ENCODE measurements at regions not wholly inside any gene's neighbourhood (a gene's known extent, or its start where the extent isn't known, plus 50 kb on each side); places are given as distances from the start of the nearest gene placed in this dataset.

DNA sequence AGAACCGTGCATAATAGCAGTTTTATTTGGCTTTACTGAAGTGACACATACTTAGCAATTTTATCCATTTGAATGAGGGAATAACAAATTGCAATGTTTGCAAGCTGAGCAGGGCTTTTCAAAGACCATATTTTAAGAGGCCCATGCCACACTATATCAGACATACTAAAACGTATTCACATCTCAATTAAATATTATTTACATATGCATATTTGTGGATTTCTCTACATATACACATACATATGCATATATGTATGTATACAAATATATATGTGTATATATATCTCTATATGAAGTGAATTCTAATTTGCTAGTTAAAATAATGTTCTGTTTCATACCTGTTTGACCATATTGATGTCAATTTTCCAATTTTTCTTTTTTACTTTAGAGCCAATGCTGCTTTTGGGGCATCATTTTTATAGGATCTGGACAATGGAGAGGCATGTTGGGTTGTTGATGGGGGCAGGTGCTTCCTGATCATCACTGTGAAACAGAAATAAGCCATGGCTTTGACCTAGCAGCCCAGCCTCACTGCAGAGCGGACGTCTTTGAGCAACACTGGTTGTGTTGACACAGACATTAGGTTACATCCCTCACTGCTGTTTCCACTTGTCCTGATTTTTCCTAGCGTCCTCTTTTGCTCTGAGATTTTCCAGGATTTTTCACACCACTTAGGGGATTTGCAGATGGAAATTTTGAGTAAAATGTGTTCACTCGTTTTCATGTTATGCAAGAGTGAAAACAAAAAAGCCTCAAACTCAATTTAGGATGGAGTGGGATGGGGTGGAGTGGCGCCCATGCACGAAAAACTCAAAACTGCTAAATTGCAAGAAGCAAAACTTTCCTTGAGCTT, 56.9 kb downstream of the RDH14 start:
- DNase-seq (ENCODE audit: low spot score) = no peak

- DNase-seq (ENCODE audit: low spot score) = no peak
Observed at GRCh38 chr2:18502142-18502541, 58.3 kb downstream of the RDH14 start.

DNA sequence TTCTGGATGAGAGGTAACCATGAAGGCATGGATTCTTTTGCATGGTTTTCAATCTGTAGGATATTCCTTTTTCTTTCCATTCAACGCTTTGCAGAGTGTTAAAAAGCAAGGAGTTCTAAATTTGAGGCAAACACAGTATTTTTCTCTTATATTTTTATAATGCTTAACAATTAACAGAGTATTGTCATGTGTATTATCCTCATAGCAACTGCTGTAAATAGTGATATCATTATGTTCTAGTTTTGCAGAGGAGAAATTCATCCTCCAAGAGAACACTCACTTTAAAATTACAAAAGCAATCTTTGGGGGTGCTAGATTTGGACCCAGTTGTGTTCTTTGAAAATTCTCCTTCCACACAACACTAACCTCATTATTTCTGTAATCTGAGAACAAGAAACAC, 58.7 kb downstream of the RDH14 start:
- DNase-seq (ENCODE audit: low spot score) = no peak

GRCh38 chr2:18501156-18501555, 59.3 kb downstream of the RDH14 start:
- no peak for DNase-seq (ENCODE audit: low spot score)

DNA sequence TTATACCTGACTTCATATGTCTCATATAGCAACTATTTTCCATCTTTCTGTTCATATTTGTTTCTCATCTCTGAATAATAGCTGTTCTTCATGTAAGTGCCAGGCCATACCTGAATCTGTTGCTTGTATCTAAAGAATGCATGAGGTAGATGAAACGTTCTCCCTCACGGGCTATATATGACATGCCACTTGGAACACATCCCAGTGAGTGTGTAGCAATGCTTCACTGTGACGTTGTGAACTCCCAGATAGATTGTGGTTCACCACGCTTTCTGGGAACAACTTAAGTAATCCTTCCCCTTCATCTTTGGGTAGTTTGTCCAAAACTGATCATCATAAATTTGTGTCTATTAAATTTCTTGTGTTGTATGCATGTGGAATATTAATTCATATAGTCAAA, 60.1 kb downstream of the RDH14 start:
- DNase-seq (ENCODE audit: low spot score) = no peak

GRCh38 chr2:18498531-18498930, 61.9 kb downstream of the RDH14 start:
- no peak for DNase-seq (ENCODE audit: low spot score)

DNA sequence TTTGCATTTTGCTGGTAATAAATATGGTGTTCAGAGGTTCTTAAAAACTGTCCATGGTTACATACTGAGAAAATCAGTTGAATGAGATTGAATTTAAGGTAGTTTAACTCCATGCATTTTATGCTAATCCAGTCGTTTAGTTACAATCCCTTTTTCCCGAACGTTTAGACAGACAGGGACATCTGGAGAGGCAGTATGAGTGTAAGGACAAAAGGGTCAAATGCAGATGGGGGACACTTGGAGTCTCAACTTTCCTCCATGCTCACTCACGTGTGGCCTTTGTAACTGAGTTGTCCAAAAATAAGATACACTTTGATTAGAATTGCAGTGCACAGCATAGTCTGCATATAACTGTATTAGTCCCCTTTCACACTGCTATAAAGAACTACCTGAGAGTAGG, 63.9 kb downstream of the RDH14 start:
- no peak for DNase-seq (ENCODE audit: low spot score)

DNA sequence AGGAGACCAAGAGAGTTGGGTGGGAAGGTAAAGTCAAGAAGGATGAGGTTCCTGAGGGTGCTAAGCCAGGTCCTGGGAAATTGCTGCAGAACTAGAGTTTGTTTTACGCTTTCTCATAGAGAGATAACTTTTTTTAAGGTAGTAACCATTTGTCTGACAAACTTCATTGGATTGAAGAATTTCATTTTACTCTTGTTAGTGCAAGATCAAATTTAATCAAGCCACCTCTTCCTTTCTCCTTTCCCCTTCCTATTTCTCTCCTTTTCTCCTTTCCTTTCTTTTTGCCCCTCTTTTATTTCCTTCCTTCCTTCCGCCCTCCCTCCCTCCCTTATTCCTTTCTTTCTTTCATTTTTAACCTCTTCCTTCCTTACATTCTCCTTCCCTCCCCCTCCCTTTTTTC, 65.4 kb downstream of the RDH14 start:
- DNase-seq (ENCODE audit: low spot score) = no peak

DNA sequence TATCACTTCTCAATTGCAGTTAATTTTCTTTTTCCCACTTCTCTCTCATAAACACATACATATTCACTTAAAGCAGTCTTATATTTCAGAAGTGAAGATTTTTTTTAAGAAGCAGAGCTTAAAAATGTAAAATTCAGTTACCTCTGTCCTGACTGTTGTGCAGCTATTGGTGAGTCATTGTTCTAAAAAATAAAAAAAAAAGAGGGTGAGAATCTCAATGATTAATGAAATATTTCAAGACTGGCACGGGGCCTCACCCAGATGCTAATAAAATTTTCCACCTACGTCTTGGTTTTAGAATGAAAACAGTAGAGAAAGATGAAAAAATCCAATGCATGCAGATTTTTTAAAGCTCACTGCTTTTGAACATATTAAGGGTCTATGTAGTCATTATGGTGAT, 67.7 kb downstream of the RDH14 start:
- DNase-seq (ENCODE audit: low spot score) = no peak

GRCh38 chr2:18491577-18491976, 68.9 kb downstream of the RDH14 start:
- no peak for DNase-seq (ENCODE audit: low spot score)

GRCh38 chr2:18490901-18491300, 69.6 kb downstream of the RDH14 start:
- DNase-seq (ENCODE audit: low spot score) = no peak

DNA sequence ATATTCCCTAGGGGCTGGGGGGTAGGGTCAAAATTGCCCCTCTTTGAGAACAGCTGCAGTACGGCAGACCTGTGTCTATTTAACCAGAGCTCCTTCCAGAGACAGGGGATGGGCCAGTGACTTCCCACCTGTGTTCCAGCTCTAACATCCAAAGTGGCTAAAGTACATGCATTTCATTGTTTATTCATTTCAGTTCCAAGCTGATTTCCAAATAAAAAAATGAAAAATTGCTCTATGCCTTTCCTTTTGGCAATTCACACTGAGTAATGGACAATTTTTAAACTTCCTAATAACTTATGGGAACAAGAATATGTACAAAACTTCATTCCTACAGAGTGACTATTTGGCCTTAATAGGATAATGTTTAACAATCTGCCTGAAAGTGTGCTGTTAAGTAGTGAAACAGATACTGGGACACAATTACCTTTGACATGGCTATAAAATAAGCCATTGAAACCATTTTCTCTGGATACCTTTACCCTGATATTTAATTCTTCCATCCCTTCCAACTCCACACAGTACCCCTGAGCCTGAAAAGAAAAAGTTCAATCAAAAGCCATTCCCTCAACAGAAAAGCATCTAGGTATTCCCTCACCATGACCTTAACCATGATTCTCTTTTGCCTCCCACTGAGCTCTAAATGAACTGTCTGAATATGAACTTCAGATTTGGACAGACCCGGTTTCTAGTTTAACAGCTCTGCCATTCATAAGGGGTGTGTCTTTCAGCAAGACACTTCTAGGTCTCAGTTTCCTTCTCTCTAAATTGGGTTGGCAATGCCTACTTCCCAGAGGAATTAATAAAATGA, 73.1 kb downstream of the RDH14 start:
- DNase-seq (ENCODE audit: low spot score) = no peak

- no peak for DNase-seq (ENCODE audit: low spot score)
Observed at GRCh38 chr2:18484625-18485024, 75.8 kb downstream of the RDH14 start.

- no peak for DNase-seq (ENCODE audit: low spot score)
Observed at GRCh38 chr2:18483896-18484295, 76.6 kb downstream of the RDH14 start.

GRCh38 chr2:18482666-18483065, 77.8 kb downstream of the RDH14 start:
- peak; percentile 3 for DNase-seq (ENCODE audit: low spot score)

DNA sequence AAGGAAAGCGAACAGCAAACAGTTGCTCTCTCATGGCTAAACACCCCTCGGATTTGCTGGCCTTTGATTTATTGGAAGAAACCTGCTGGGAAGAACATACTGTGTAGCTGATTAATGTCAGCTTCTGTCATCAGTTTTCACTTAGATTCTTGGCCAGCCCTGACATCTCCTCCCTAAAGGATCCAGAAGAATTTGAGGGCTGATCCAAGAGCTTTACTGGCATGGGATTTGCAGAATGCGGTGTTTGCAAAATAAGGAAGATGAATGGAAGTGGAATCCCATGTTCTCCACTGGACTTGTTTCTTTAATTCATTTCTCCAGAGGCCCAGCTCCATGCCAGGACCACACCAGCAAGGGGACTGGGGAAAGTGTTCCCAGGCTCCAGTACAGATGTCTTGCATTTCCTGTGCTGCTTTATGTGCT, 80.5 kb downstream of the RDH14 start:
- DNase-seq (ENCODE audit: low spot score) = no peak

- no peak for DNase-seq (ENCODE audit: low spot score)
Observed at GRCh38 chr2:18477293-18477692, 83.2 kb downstream of the RDH14 start.

DNA sequence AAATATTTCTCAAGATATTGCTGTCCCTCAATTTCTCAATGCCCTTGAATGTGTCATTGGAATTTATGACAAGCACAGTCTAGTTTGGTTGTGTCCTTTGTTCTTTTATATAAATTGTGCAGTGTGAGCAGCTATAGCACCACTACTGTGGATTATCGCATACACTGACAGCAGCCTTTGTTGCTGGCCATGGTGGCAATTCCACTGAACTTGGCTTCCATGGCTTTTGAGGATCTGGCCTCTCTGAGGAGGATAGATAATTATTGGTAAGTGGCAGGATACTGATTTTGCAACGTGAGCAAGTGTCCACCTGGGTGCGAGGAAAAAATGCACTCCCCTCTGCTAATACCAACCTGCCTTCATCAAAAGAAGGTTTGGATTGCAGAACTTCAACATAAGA, 84.0 kb downstream of the RDH14 start:
- DNase-seq (ENCODE audit: low spot score) = no peak

DNA sequence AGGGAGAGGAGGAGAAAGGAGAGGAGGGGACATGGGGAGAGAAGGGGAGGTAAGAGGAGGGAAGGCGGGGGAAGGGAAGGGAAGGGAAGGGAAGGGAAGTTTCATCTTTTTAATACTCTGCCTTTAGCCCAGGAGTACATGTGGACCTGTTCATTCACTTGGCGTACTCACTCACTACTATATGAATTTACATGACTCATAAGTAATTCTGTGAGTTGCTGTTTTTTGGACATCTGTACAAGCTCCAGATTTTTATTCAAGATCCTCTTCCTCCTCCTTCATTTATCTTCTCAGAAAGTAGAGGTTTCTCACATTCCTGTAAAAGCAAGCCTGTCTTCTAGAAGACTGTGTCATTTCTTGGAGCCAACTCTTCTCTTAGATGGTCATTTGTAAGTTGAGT, 84.6 kb downstream of the RDH14 start:
- DNase-seq (ENCODE audit: low spot score) = no peak

- no peak for DNase-seq (ENCODE audit: low spot score)
Observed at GRCh38 chr2:18474700-18475099, 85.8 kb downstream of the RDH14 start.

- no peak for DNase-seq (ENCODE audit: low spot score)
Observed at GRCh38 chr2:18473241-18474181, 86.9 kb downstream of the RDH14 start.

- no peak for DNase-seq (ENCODE audit: low spot score)
Observed at GRCh38 chr2:18467749-18468360, 92.6 kb downstream of the RDH14 start.
